Calu3 (cell line): ENCODE measurements at regions not wholly inside any gene's neighbourhood (a gene's known extent, or its start where the extent isn't known, plus 50 kb on each side); places are given as distances from the start of the nearest gene placed in this dataset.

Experiments
- BruUV-seq: library from RNA; stranded (reverse); fragments of 400-500 nt; replicated peaks from 2 replicates; lab custom pipeline; 2021; lab: Mats Ljungman, UMichigan
- CTCF ChIA-PET: fragments of 300-600 bp; sonication (Branson Sonifier 250); formaldehyde crosslinking; loops from one replicate; lab custom pipeline; 2022; ENCODE audit warnings: antibody characterized with exemption; lab: Charles Lee
- DNase-seq: peaks from one replicate; pipeline ENCODE4 v3.0.0; 2022
- H3K27ac Mint-ChIP-seq: one replicate; pipeline ENCODE4 v1.8.0; 2022; ENCODE audit warnings: mixed read lengths; ENCODE audit not compliant: unreplicated experiment
- H3K27me3 Mint-ChIP-seq: one replicate; pipeline ENCODE4 v1.8.0; 2022; ENCODE audit warnings: mixed read lengths; ENCODE audit not compliant: unreplicated experiment
- H3K36me3 Mint-ChIP-seq: one replicate; pipeline ENCODE4 v1.8.0; 2022; ENCODE audit warnings: mild to moderate bottlenecking, moderate library complexity, mixed read lengths; ENCODE audit not compliant: insufficient read depth, unreplicated experiment
- H3K4me1 Mint-ChIP-seq: one replicate; pipeline ENCODE4 v1.8.0; 2022; ENCODE audit warnings: mild to moderate bottlenecking, low read depth, mixed read lengths; ENCODE audit not compliant: unreplicated experiment
- H3K4me3 Mint-ChIP-seq: one replicate; pipeline ENCODE4 v1.8.0; 2022; ENCODE audit warnings: mild to moderate bottlenecking, low read depth, moderate library complexity, mixed read lengths; ENCODE audit not compliant: unreplicated experiment
- H3K9me3 Mint-ChIP-seq: one replicate; pipeline ENCODE4 v1.8.0; 2022; ENCODE audit warnings: low read depth, mixed read lengths; ENCODE audit not compliant: unreplicated experiment
- CTCF ChIP-seq: fragments of 200-600 bp; IDR thresholded peaks from one replicate; pipeline ENCODE4 v1.8.0; 2022; ENCODE audit warnings: antibody characterized with exemption; ENCODE audit not compliant: unreplicated experiment
- intact Hi-C: fragments of 100-400 bp; cut with micrococcal nuclease; formaldehyde crosslinking; loops from one replicate; pipeline ENCODE4 v1.10.0; 2022; ENCODE audit not compliant: unreplicated experiment

- no peak for TF ChIP-seq CTCF
- no peak for DNase-seq
- H3K9me3 Mint-ChIP-seq = no peaks in the 10 kb centered on the region
- no peak overlapping the region for H3K4me3 Mint-ChIP-seq
- CTCF ChIA-PET = no interaction called here
- no TSS peak for BruUV-seq
- no peaks in the 10 kb centered on the region for H3K36me3 Mint-ChIP-seq
- H3K4me1 Mint-ChIP-seq = no peaks in the 10 kb centered on the region
- no peaks in the 10 kb centered on the region for H3K27me3 Mint-ChIP-seq
- intact Hi-C loops = no loop called here
- no peak overlapping the region for H3K27ac Mint-ChIP-seq
These were observed 115.5 kb upstream of the COL24A1 start for GRCh38 chr1:86272083-86272482.

- DNase-seq = no peak
- Mint-ChIP-seq H3K4me1 (no peaks in the 10 kb centered on the region), H3K27me3 (no peaks in the 10 kb centered on the region), H3K9me3 (no peaks in the 10 kb centered on the region), H3K27ac (no peak overlapping the region), H3K36me3 (no peaks in the 10 kb centered on the region), H3K4me3 (no peak overlapping the region)
- CTCF ChIA-PET = interaction anchor here (0.8 kb wide), 1 partner anchor 13 kb away, joined by 4 read pairs; no protein-coding TSS in a partner anchor
- intact Hi-C loops = no loop called here
- TF ChIP-seq CTCF = no peak
- no TSS peak for BruUV-seq
These were observed 114.5 kb upstream of the COL24A1 start for GRCh38 chr1:86271046-86271445.

- Mint-ChIP-seq H3K27ac (no peak overlapping the region), H3K4me3 (no peak overlapping the region), H3K27me3 (no peaks in the 10 kb centered on the region), H3K9me3 (no peaks in the 10 kb centered on the region), H3K4me1 (no peaks in the 10 kb centered on the region), H3K36me3 (no peaks in the 10 kb centered on the region)
- TF ChIP-seq CTCF = no peak
- DNase-seq = no peak
- intact Hi-C loops = no loop called here
- BruUV-seq = no TSS peak
- CTCF ChIA-PET = no interaction called here
These were observed 106.5 kb upstream of the COL24A1 start for GRCh38 chr1:86263101-86263500.

- Mint-ChIP-seq H3K9me3 (no peaks in the 10 kb centered on the region), H3K27me3 (no peaks in the 10 kb centered on the region), H3K36me3 (no peaks in the 10 kb centered on the region), H3K4me1 (no peaks in the 10 kb centered on the region), H3K27ac (no peak overlapping the region), H3K4me3 (no peak overlapping the region)
- intact Hi-C loops = no loop called here
- no TSS peak for BruUV-seq
- no peak for TF ChIP-seq CTCF
- CTCF ChIA-PET = no interaction called here
- no peak for DNase-seq
These were observed 103.9 kb upstream of the COL24A1 start for GRCh38 chr1:86260476-86260875.
